ENCODE measurements at regions not wholly inside any gene's neighbourhood (a gene's known extent, or its start where the extent isn't known, plus 50 kb on each side); places are given as distances from the start of the nearest gene placed in this dataset.

- CTCF ChIA-PET, result no interaction called here
- ATAC-seq (no peak), DNase-seq (no peak)
- Histone ChIP-seq H3K36me3 (ENCODE audit: control insufficient read depth in 2 of 3, insufficient read depth in 3 of 3, low read length in 3 of 3) (no peaks in the 10 kb centered on the region), H3K4me1 (ENCODE audit: control insufficient read depth in 2 of 2, insufficient read depth in 2 of 2, low read length in 2 of 2) (no peaks in the 10 kb centered on the region), H3K27ac (ENCODE audit: low read depth, low read length) (no peak overlapping the region), H3K4me3 (ENCODE audit: low read length) (no peak overlapping the region), H3K27me3 (ENCODE audit: control insufficient read depth in 2 of 2, insufficient read depth in 2 of 2, low read length in 2 of 2) (no peaks in the 10 kb centered on the region), H3K9me3 (ENCODE audit: control insufficient read depth in 2 of 3, low read length in 3 of 3) (no peaks in the 10 kb centered on the region)
- Mint-ChIP-seq H3K4me1 (no peaks in the 10 kb centered on the region), H3K4me3 (no peak overlapping the region), H3K36me3 (no peaks in the 10 kb centered on the region), H3K27ac (no peak overlapping the region), H3K9me3 (peaks cover 0 to 3% (median 0%) of the 10 kb centered on the region in 11 donors), H3K27me3 (peaks cover 5 to 25% (median 15%) of the 10 kb centered on the region in 5 donors)
- POLR2A ChIA-PET, result no interaction called here
- intact Hi-C loops (cut with micrococcal nuclease), result no loop called here
These were observed 138.0 kb downstream of the C12orf75 start for GRCh38 chr12:105468464-105468863.

DNA sequence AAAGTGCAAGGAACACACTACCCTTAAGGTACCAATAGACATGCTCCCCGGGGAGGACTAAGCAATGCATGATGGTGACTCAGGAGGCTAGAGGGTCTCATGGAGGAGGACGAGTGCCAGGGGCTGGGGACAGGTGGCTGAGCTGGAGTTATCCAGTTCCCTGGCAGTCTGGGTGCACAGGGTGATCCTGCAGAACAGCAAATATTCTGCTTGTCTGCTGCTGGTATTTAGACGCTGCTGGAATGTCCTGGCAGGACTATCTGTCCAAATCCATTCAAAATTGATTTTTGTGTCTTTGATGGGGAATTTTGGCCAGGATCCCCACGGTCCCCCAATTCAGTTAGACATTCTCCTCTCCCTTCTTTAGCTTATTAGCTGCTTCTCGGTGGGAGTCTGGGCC, 138.7 kb downstream of the C12orf75 start:
- no peaks in the 10 kb centered on the region for H3K27me3 ChIP-seq (ENCODE audit: control insufficient read depth in 2 of 2, insufficient read depth in 2 of 2, low read length in 2 of 2)
- H3K27me3 Mint-ChIP-seq, result peaks cover 5 to 25% (median 18%) of the 10 kb centered on the region in 5 donors
- H3K9me3 Mint-ChIP-seq, result peaks cover 0 to 3% (median 0%) of the 10 kb centered on the region in 11 donors
- H3K27ac ChIP-seq (ENCODE audit: low read depth, low read length), result no peak overlapping the region
- no peak for ATAC-seq
- H3K36me3 ChIP-seq (ENCODE audit: control insufficient read depth in 2 of 3, insufficient read depth in 3 of 3, low read length in 3 of 3), result no peaks in the 10 kb centered on the region
- H3K4me3 ChIP-seq (ENCODE audit: low read length), result no peak overlapping the region
- POLR2A ChIA-PET, result no interaction called here
- no peaks in the 10 kb centered on the region for H3K4me1 Mint-ChIP-seq
- H3K36me3 Mint-ChIP-seq, result no peaks in the 10 kb centered on the region
- no peak for DNase-seq
- no peaks in the 10 kb centered on the region for H3K4me1 ChIP-seq (ENCODE audit: control insufficient read depth in 2 of 2, insufficient read depth in 2 of 2, low read length in 2 of 2)
- no peak overlapping the region for H3K4me3 Mint-ChIP-seq
- H3K9me3 ChIP-seq (ENCODE audit: control insufficient read depth in 2 of 3, low read length in 3 of 3), result no peaks in the 10 kb centered on the region
- CTCF ChIA-PET, result no interaction called here
- no peak overlapping the region for H3K27ac Mint-ChIP-seq
- intact Hi-C loops (cut with micrococcal nuclease), result no loop called here

- DNase-seq, result no peak
These were observed 139.2 kb downstream of the C12orf75 start for GRCh38 chr12:105469701-105470100.

DNA sequence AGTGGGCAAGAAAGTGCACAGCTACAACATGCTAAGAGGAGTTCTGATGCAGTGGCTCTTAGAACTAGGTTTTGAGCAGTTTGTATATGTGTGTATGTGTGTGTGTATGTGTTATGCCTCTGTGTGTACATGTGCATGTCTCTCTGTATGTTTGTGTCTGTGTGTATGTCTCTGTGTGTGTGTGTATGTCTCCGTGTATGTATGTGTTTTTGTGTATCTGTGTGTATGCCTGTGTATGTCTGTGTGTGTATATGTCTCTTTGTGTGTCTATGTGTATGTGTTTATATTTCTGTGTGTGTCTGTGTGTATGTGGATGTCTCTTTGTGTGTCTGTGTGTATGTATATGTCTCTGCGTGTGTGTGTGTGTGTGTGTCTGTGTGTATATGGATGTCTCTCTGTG, 139.6 kb downstream of the C12orf75 start:
- Histone ChIP-seq H3K36me3 (ENCODE audit: control insufficient read depth in 2 of 3, insufficient read depth in 3 of 3, low read length in 3 of 3) (no peaks in the 10 kb centered on the region), H3K27me3 (ENCODE audit: control insufficient read depth in 2 of 2, insufficient read depth in 2 of 2, low read length in 2 of 2) (no peaks in the 10 kb centered on the region), H3K9me3 (ENCODE audit: control insufficient read depth in 2 of 3, low read length in 3 of 3) (no peaks in the 10 kb centered on the region), H3K4me3 (ENCODE audit: low read length) (no peak overlapping the region), H3K27ac (ENCODE audit: low read depth, low read length) (no peak overlapping the region), H3K4me1 (ENCODE audit: control insufficient read depth in 2 of 2, insufficient read depth in 2 of 2, low read length in 2 of 2) (no peaks in the 10 kb centered on the region)
- H3K4me3 Mint-ChIP-seq, result no peak overlapping the region
- no peak overlapping the region for H3K27ac Mint-ChIP-seq
- ChIA-PET CTCF (no interaction called here), POLR2A (no interaction called here)
- no peak for ATAC-seq
- H3K9me3 Mint-ChIP-seq, result peaks cover 0 to 3% (median 0%) of the 10 kb centered on the region in 11 donors
- DNase-seq, result no peak
- peaks cover 2 to 24% (median 23%) of the 10 kb centered on the region in 5 donors for H3K27me3 Mint-ChIP-seq
- H3K4me1 Mint-ChIP-seq, result no peaks in the 10 kb centered on the region
- intact Hi-C loops (cut with micrococcal nuclease), result no loop called here
- H3K36me3 Mint-ChIP-seq, result no peaks in the 10 kb centered on the region

More at GRCh38 chr12:105469701-105470100, 139.2 kb downstream of the C12orf75 start:
- H3K27ac ChIP-seq (ENCODE audit: low read depth, low read length), result no peak overlapping the region
- POLR2A ChIA-PET, result no interaction called here
- ATAC-seq, result no peak
- no peaks in the 10 kb centered on the region for H3K27me3 ChIP-seq (ENCODE audit: control insufficient read depth in 2 of 2, insufficient read depth in 2 of 2, low read length in 2 of 2)
- Mint-ChIP-seq H3K27me3 (peaks cover 2 to 26% (median 22%) of the 10 kb centered on the region in 5 donors), H3K9me3 (peaks cover 0 to 3% (median 0%) of the 10 kb centered on the region in 11 donors), H3K4me3 (no peak overlapping the region), H3K36me3 (no peaks in the 10 kb centered on the region), H3K27ac (no peak overlapping the region), H3K4me1 (no peaks in the 10 kb centered on the region)
- CTCF ChIA-PET, result no interaction called here
- intact Hi-C loops (cut with micrococcal nuclease), result no loop called here
- H3K4me1 ChIP-seq (ENCODE audit: control insufficient read depth in 2 of 2, insufficient read depth in 2 of 2, low read length in 2 of 2), result no peaks in the 10 kb centered on the region
- no peaks in the 10 kb centered on the region for H3K36me3 ChIP-seq (ENCODE audit: control insufficient read depth in 2 of 3, insufficient read depth in 3 of 3, low read length in 3 of 3)
- H3K9me3 ChIP-seq (ENCODE audit: control insufficient read depth in 2 of 3, low read length in 3 of 3), result no peaks in the 10 kb centered on the region
- no peak overlapping the region for H3K4me3 ChIP-seq (ENCODE audit: low read length)

DNA sequence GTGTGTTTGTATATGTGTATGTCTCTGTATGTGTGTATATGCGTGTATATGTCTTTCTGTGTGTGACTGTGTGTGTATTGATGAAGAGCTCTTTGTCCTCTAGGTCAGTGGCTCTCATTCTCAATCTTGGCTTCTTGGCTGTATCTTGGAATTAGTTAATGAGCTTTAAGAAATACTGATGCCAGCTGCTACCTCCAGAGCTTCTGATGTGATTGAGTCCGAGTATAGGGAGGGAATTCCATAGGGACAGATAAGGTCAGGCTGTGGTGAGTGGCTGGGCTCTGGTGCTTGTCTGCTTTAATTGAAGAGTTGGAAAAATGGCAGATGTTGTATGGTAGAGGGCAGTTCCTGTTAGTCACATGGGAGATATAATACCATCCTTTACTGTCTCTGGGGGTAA, 140.1 kb downstream of the C12orf75 start:
- ATAC-seq, result no peak
- intact Hi-C loops (cut with micrococcal nuclease), result no loop called here
- no peaks in the 10 kb centered on the region for H3K4me1 Mint-ChIP-seq
- no peaks in the 10 kb centered on the region for H3K4me1 ChIP-seq (ENCODE audit: control insufficient read depth in 2 of 2, insufficient read depth in 2 of 2, low read length in 2 of 2)
- POLR2A ChIA-PET, result no interaction called here
- DNase-seq, result no peak
- no peaks in the 10 kb centered on the region for H3K27me3 ChIP-seq (ENCODE audit: control insufficient read depth in 2 of 2, insufficient read depth in 2 of 2, low read length in 2 of 2)
- H3K4me3 ChIP-seq (ENCODE audit: low read length), result no peak overlapping the region
- H3K27ac Mint-ChIP-seq, result no peak overlapping the region
- no peaks in the 10 kb centered on the region for H3K36me3 Mint-ChIP-seq
- H3K9me3 Mint-ChIP-seq, result peaks cover 0 to 3% (median 0%) of the 10 kb centered on the region in 11 donors
- no peak overlapping the region for H3K27ac ChIP-seq (ENCODE audit: low read depth, low read length)
- H3K27me3 Mint-ChIP-seq, result peaks cover 2 to 24% (median 23%) of the 10 kb centered on the region in 5 donors
- no peaks in the 10 kb centered on the region for H3K9me3 ChIP-seq (ENCODE audit: control insufficient read depth in 2 of 3, low read length in 3 of 3)
- H3K36me3 ChIP-seq (ENCODE audit: control insufficient read depth in 2 of 3, insufficient read depth in 3 of 3, low read length in 3 of 3), result no peaks in the 10 kb centered on the region
- CTCF ChIA-PET, result no interaction called here
- H3K4me3 Mint-ChIP-seq, result no peak overlapping the region

GRCh38 chr12:105474672-105475071, 144.2 kb downstream of the C12orf75 start:
- ChIA-PET CTCF (no interaction called here), POLR2A (no interaction called here)
- Mint-ChIP-seq H3K27me3 (peaks cover 5 to 24% (median 14%) of the 10 kb centered on the region in 5 donors), H3K4me3 (no peak overlapping the region), H3K4me1 (peaks cover 0 to 2% (median 0%) of the 10 kb centered on the region in 7 donors), H3K36me3 (no peaks in the 10 kb centered on the region), H3K9me3 (peaks cover 0 to 4% (median 0%) of the 10 kb centered on the region in 11 donors), H3K27ac (no peak overlapping the region)
- no peak for ATAC-seq
- no peak for DNase-seq
- no peak overlapping the region for H3K27ac ChIP-seq (ENCODE audit: low read depth, low read length)
- H3K36me3 ChIP-seq (ENCODE audit: control insufficient read depth in 2 of 3, insufficient read depth in 3 of 3, low read length in 3 of 3), result no peaks in the 10 kb centered on the region
- no peak overlapping the region for H3K4me3 ChIP-seq (ENCODE audit: low read length)
- H3K27me3 ChIP-seq (ENCODE audit: control insufficient read depth in 2 of 2, insufficient read depth in 2 of 2, low read length in 2 of 2), result no peaks in the 10 kb centered on the region
- intact Hi-C loops (cut with micrococcal nuclease), result no loop called here
- no peaks in the 10 kb centered on the region for H3K9me3 ChIP-seq (ENCODE audit: control insufficient read depth in 2 of 3, low read length in 3 of 3)
- no peaks in the 10 kb centered on the region for H3K4me1 ChIP-seq (ENCODE audit: control insufficient read depth in 2 of 2, insufficient read depth in 2 of 2, low read length in 2 of 2)

DNA sequence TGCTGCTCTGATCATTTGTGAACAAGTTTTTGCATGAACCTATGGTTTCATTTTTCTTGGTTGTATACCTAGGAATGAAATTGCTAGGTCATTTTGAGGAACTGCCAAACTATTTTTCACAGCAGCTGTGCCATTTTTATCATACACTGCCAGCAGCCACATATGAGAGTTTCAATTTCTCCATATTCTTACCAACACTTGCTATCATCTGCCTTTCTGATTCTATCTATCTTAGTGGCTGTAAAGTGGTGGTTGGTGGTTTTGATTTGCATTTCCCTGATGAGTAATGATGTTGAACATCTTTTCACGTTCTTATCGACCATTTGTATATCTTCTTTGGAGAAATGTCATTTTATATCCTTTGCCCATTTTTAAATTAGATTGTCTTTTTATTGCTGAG, 146.1 kb downstream of the C12orf75 start:
- ChIA-PET CTCF (no interaction called here), POLR2A (no interaction called here)
- intact Hi-C loops (cut with micrococcal nuclease), result no loop called here
- no peaks in the 10 kb centered on the region for H3K36me3 Mint-ChIP-seq
- DNase-seq, result no peak
- H3K4me3 ChIP-seq (ENCODE audit: low read length), result no peak overlapping the region
- H3K27ac ChIP-seq (ENCODE audit: low read depth, low read length), result no peak overlapping the region
- H3K4me1 Mint-ChIP-seq, result peaks cover 0 to 2% (median 0%) of the 10 kb centered on the region in 7 donors
- H3K36me3 ChIP-seq (ENCODE audit: control insufficient read depth in 2 of 3, insufficient read depth in 3 of 3, low read length in 3 of 3), result no peaks in the 10 kb centered on the region
- peaks cover 7 to 24% (median 14%) of the 10 kb centered on the region in 5 donors for H3K27me3 Mint-ChIP-seq
- peaks cover 0 to 4% (median 0%) of the 10 kb centered on the region in 11 donors for H3K9me3 Mint-ChIP-seq
- no peak overlapping the region for H3K4me3 Mint-ChIP-seq
- no peaks in the 10 kb centered on the region for H3K4me1 ChIP-seq (ENCODE audit: control insufficient read depth in 2 of 2, insufficient read depth in 2 of 2, low read length in 2 of 2)
- no peaks in the 10 kb centered on the region for H3K9me3 ChIP-seq (ENCODE audit: control insufficient read depth in 2 of 3, low read length in 3 of 3)
- no peak overlapping the region for H3K27ac Mint-ChIP-seq
- H3K27me3 ChIP-seq (ENCODE audit: control insufficient read depth in 2 of 2, insufficient read depth in 2 of 2, low read length in 2 of 2), result no peaks in the 10 kb centered on the region
- ATAC-seq, result no peak

All from naive thymus-derived CD4-positive, alpha-beta T cell (primary cell).